Stimulated activated CD8-positive, alpha-beta memory T cell treated with anti-CD3 and anti-CD28 coated beads, Interleukin-4, amount 100 ng/mL, for 24 hours (primary cell): ENCODE measurements at regions not wholly inside any gene's neighbourhood (a gene's known extent, or its start where the extent isn't known, plus 50 kb on each side); places are given as distances from the start of the nearest gene placed in this dataset.
A peak's percentile ranks its signal among the peaks of the same experiment; 100 is the strongest.
"Not testable (repeated sequence)": the region's sequence is repeated elsewhere in the genome, so short reads cannot be mapped to it uniquely, and the experiment has no call there.

Experiments used
- DNase-seq: peaks from one replicate; pipeline ENCODE4 v3.0.0-alpha.2; 2020; ENCODE audit warnings: low read depth

DNA sequence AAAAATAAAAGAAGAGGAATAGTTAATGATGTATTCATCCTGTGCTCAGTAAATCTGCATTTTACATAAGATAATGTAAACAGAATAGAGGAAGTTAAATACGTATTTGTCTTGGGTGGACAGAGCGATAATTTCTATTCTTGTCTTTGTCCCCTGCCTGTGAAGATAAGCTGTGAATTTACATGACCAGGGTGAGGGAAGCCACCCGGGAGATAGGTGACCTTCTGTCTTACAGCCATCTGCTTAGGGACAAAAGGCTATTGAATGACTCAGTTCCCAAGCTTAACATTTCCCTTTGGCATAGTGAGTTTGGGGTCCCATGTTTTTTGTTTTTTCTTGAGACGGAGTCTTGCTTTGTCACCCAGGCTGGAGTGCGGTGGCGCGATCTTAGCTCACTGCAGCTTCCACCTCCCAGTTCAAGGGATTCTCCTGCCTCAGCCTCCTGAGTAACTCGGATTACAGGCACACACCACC is 88.7 kb upstream of the KCTD7 start:
- no peak for DNase-seq

DNA sequence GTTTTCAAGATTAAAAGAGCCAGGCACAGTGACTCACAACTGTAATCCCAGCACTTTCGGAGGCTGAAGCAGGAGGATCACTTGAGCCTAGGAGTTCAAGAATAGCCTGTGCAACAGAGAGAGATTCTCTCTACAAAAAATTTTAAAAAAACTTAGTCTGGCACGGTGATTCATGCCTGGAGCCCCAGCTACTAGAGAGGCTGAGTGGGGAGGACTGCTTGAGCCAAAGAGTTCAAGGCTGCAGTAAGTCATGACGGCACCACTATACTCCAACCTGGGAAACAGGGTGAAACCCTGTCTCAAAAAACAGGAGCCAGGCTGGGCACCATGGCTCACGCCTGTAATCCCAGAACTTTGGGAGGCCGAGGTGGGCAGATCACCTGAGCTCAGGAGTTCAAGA is 86.6 kb upstream of the KCTD7 start:
- DNase-seq = no peak

DNA sequence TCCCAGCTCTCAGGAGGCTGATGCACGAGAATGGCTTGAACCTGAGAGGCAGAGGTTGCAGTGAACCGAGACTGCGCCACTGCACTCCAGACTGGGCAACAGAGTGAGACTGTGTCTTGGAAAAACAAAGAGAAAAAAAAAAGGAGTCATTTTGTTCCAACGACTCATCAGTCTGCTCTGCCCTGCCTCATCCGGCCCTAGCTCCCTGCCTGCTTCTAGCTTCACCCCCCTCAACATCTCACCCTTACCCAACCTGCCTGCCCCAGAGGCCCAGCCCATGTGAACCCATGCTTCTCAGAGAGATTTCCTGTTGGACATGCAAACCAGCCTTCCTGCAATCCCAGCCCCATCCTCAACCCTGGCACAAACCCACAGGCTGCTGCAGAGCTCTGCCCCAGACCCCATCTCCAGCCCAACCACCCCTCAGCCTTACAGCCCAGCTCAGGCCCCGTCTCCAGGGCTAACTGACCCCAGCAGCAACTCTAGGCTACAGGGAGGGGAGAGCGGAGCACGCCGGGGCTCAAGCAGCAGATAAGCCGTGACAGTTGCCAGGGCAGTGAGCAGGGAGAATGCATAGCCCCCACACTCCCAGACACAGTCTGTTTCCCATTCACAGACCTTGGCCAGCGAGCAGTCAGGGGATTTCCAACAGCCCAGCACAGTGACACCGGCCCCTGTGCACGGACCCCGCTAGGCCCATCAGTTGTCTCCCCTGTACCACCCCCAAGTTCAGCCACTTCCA is 86.0 kb upstream of the KCTD7 start:
- no peak for DNase-seq

DNA sequence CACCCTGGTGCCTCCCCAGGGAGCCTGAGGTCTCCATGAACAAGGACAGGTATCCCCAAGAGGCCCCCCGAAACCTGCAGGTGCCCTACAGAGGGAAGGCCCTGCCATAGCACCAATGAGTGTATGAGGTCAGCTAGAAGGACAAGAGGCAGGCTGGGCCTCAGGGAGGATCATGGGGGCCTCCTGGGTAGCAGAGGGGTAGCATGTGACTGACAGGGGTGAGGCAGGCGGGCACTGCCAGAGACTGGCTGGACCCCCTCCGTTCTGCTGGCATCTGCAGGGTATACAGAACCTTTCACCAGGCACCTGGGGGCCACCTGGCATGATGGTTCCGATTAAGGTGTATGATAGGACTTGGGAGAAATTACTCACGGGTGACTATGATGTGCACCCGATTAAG is 79.2 kb upstream of the KCTD7 start:
- DNase-seq = no peak

DNA sequence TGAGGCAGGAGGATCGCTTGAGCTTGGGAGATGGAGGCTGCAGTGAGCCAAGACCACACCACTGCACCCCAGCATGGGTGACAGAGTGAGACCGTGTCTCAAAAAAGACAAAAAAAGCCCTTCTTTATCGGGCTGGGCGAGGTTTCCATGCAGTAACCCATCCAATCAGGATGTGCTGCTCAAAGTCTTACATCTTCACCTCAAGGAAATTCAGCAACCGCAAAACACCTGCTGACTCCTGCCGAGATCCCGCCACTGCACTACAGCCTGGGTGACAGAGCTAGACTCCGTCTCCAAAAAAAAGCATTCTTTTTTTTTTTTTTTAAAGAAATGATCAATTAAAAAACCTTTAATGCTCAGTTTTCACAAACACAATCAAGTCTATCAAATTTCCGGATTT is 75.7 kb upstream of the KCTD7 start:
- no peak for DNase-seq

DNA sequence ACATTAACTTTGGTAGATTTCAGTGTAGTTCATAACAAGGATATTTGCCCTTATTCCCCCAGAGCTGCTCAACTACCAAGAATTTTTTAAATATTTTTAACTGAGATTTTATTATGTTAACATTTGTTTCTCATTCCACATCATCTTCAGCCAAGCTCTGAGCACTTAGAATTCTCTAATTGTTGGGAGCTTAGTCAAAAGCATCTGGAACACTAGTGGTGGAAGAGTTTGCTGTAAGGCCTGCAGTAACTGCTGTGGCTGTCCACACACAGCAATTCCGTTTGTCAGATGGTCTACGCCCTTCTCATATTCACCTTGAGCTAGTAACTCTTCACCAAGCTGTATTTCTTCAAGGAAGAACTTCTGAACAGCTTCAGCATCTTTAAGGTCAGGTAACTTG is 75.0 kb upstream of the KCTD7 start:
- not testable (repeated sequence) for DNase-seq

DNA sequence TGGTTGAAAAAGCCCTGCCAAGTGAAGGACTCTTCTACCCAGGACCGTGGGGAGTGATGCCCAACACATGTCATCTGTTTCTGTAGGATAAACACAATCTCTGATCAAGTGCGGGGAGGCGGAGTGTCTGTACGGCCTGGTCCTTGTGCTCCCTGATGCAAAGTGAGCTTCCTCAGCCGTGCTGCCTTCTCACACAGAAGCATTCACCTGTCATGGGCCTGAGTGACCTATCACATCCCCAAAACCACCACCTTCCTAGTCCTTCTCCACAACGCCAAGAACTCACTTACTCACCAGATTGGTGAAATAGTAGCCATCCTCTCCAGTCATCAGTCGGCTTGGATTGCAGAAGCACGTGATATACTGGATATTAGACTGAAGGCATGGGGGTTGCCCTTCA is 74.4 kb upstream of the KCTD7 start:
- not testable (repeated sequence) for DNase-seq

DNA sequence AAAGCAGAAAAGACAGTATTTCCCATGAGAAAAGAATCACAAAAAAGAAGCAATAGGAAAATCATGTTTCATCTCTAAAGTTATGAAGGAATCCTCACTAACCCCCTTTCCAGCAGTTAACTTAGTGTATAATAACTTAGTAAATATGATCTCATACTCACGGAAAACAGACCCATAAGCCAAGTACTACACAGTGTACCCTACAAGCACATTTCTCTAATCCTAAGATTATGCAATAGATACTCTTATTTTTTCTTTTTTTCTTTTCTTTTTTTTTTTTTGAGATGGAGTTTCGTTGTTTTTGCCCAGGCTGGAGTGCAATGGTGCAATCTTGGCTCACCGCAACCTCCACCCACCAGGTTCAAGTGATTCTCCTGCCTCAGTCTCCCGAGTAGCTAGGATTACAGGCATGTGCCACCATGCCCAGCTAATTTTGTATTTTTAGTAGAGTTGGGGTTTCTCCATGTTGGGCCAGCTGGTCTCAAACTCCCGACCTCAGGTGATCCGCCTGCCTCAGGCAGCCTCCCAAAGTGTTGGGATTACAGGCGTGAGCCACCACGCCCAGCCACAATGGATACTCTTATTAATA is 73.7 kb upstream of the KCTD7 start:
- not testable (repeated sequence) for DNase-seq

DNA sequence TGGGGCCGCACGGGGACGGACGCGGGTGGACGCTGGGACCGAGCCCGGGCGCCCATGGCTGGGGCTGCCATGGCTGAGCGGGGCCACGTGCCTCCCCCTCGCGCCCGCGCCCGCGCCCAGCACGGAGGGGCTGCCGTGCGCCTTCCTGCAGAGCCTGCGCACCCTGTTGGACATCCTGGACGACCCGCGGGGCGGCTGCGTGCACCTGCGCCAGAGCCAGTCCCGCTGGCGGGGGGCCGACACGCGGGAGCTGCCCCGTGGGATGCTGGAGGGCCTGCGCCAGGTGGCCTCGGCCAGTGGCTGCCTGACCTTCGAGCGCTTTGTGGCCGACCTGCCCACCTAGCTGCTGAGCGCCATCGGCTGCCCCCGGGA is 72.5 kb upstream of the KCTD7 start:
- no peak for DNase-seq

DNA sequence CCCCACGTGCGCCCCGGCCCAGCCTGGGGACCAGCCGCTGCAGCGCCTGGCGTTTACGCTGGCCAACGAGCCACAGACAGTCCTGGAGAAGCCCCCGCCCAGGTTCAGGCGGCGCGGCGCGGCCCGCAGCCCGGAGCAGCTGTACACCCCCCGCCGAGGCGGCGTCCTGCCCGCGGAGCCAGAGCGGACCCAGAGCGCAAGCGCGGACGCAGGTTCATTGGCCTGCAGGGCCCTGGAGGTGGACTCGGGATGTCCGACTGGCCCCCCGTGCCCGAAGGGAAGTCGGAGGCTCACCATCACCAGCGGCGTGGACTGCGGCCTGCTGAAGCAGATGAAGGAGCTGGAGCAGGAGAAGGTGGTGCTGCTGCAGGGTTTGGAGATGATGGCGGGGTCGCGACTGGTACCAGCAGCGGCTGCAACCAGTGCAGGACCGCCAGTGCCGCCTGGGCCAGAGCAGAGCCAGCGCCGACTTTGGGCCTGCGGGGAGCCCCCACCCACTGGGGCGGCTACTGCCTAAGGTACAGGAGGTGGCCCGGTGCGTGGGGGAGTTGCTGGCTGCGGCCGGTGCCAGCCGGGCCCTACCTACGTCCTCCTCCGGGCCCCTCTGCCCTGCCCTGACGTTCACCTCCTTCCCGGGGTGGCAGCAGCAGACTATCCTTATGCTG is 72.0 kb upstream of the KCTD7 start:
- DNase-seq = no peak

DNA sequence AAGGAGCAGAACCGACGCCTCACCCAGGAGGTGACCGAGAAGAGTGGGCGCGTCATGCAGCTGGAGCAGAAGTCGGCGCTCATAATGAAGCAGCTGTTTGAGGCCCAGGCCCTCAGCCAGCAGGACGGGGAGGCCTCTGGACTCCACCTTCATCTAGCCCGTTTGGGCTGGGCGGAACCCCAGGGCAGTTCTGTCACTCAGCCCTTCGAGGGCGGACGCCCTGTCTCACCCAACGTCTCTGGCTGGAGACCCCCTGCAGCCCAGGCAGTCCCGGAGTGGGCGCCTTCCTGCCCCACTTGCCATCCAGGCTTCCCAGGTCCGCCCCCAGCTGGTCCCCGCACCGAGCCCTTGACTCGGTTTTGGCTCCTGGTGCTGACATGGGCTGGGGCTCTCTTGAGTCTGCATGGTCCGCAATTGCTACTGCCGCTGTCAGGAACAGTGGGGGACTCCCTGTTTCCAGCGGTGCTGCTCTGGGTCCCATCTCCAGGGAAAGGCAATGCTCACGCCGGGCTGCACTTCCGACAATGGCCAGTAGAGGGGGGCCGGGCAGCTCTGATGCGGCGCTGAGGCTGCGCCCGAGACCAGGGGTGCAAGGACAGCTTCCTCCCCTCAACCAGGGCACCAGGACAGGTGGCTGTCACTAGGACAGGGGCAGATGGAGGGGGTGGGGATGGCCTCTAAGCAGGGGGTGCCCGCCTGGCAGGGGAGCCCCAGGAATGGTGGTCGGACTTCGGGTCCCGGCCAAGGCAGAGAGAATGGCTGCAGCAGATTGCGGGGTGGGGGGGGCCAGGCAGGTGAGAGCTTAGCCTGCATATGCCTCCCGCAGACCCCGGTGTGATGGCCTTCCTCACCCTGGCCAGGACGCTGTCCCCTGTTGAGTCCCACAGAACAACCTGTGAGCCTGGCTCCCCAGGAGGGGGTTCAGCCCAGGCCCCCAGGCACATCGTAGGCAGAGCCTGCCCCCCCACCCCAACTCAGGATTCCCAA is 71.2 kb upstream of the KCTD7 start:
- peak; percentile 60 for DNase-seq

DNA sequence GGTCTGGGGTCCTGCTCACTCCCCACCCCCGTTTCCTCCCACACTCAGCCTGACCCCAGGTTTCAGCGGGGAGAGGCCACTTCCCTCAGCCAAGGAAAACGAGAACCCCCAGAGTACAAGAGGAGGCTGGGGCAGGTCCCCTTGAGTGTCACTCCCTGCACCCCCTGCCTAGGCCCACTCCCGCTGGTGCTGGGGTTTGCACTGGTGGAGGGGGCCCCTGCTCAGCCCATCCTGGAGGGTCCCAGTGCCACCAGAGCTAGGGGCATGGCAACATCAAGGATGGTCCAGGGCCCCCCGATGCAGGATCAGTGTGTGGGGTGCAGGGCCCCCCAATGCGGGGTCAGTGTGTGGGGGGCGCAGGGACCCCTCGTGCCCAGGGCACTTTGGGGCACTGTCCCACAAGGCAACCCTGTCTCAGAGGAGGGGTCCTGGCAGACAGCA is 70.5 kb upstream of the KCTD7 start:
- no peak for DNase-seq

DNA sequence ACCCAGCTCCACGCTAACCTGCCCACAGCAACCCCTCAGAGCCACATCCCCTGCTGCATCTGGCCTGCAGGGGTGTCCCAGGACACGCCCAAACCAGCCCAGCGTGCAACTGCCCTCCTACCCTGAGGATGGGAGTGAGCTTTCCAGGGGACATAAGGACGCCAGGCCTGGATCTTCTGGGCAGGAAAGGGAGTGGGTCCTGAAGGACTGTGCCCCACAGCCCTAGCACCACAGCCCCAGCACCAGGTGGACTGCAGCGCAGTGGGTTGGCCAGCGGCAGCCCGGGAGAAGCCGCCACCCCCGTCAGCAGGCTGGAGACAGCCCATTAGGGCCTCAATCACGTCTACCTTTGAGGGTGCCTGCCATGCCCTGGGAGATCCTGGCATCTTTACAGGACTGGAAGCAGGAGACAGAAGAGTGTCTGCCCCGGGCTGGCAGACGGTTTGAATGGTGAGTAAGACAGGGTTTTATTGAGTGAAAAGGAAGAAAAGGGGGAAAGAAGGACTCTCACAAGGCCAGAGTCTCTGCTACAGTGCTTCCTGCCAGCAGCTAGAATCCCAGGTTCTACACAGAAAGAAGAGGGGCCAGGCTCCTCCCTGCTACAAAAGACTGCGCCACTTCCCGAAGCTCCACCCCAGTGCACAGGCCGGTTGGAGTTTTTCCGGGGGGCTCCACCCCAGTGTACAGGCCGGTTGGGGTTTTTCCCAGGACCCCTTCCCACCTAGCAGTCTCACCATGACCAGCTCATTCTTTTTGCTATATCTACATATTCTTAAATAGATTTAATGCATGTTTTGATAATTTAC is 69.8 kb upstream of the KCTD7 start:
- no peak for DNase-seq

DNA sequence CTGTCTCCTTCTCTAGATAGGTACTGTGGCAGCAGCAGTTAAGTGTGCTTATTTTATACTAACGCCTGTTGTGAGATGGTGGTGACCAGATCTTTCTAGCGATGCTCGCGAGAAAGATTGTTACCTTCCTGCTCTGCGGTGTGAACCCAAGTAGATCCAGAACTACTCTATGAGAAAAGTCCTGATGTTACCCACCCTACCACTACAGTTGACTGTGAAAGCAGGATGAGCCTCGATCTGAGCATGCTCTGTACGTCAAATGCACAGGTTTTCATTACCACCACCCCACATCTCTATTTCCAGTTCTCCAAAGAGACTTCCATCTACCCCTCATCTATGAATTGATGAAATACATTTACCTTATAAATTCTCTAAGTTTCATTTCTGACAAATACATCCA is 64.6 kb upstream of the KCTD7 start:
- no peak for DNase-seq

DNA sequence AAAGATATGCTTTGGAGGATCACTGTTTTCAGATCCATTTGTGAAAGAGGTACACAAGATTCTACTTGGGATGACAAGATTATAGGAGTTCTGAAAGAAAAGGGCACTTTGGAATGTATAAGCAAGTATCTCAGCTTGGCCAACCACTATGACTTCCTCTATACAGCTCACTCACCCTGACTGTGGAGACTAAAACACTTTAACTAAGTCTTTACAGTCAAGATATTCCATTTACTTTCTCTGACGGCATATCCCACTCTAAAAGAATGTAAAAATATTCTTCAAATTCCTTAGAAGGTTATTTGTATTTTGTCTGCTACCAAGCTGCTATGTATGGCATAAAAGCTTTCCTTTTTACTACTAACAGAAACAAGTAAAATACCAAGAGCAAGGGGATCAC is 58.5 kb upstream of the KCTD7 start:
- DNase-seq = not testable (repeated sequence)

DNA sequence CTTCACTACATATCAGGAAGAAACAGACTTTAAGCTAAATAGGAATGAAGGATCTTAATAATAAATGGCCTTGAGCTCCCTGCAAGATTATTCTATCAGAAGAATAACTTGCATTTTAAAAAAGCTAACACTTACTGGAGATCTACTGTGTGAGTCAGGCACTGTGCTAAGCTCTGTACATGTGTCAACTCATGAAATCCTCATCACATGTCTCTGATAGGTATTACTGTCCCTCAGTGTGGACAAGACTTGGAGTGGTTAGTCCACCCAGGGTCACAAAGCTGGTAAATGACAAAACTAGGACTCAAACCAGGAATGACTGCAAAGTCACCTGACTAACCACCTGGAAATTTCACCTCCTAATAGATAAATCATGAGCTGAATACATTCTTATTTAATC is 57.1 kb upstream of the KCTD7 start:
- DNase-seq = no peak

DNA sequence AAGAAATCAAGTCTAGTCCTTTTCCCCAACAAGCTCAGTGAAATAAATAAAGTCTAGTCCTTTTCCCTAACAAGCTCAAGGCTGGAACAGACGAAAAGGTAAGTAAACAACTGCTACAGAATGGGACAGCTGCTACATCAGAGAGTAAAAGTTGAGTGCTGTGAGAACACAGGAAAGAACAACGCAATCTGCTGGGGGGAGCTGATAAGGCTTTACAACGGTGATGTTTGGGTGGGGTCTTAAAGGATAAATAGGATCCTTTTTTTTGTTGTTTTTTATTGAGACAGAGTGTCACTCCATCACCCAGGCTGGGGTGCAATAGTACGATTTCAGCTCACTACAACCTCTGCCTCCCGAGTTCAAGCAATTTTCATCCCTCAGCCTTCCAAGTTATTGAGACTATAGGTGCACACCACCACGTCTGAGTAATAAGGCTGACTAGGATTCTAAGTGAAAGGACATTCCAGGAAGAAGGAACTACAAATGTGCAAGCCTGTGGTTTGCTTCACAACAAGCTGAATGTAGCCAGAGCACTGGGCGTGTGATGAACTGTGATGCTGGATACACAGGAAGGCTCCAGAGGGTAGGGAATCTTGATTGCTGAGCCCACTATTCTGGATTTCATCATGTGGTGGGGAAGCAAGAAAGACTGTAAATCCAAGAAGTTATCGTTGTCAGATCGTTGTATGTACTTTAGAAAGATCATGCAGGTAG is 54.7 kb upstream of the KCTD7 start:
- not testable (repeated sequence) for DNase-seq

DNA sequence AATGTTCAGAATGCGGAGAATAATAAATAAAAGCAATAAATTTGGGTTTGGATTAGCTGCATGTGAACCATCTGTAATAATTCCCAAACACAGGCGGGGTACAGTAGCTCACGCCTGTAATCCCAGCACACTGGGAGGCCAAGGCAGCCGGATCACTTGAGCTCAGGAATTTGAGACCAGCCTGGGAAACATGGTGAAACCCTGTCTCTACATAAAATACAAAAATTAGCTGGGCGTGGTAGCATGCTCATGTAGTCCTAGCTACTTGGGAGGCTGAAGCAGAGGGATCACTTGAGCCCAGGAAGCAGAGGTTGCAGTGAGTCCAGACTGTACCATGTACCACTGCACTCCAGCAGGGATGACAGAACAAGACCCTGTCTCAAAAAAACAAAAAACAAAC is 53.9 kb upstream of the KCTD7 start:
- not testable (repeated sequence) for DNase-seq

DNA sequence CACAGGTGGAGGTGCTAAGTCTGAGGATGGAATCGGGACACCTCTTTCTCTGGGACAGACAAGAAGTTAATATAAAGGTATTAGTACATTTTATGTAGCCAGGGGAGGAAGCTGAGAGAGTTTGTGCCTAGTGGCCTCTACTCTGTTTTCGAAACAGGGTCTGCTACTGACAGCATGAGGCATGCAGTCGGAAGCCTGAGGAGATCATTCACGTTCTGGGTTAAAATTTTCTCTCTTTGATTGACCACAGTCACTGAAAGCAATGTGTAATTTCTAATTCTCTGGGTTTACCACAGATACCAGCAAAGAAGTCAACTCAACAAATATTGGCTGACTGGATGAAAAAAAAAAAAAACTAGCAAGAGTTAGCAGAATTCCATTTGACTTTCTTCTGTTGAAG is 53.3 kb upstream of the KCTD7 start:
- no peak for DNase-seq

DNA sequence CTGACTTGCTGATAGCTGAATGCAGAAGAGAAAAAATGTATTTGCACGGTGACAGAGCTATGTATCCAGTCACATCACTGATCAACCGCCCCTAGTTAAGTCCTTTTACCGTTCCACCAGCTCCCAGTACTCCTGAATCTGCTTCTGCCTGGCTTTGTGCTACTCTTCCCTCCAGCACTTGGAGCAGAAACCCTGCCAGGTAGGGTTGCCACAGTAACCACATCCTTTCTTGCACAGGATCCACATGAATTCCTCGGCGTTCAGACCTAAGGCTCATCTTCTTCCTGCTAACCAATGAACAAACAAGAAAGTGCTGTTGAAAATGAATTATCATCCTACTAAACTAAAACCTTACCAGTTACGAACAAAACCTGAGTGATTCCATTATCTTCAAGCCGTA is 52.0 kb upstream of the KCTD7 start:
- DNase-seq = no peak
